Rectal smooth muscle tissue (tissue), 1 donor: ENCODE measurements at regions not wholly inside any gene's neighbourhood (a gene's known extent, or its start where the extent isn't known, plus 50 kb on each side); places are given as distances from the start of the nearest gene placed in this dataset.
"Not testable (repeated sequence)": the region's sequence is repeated elsewhere in the genome, so short reads cannot be mapped to it uniquely, and the experiment has no call there.

Source experiments
- H3K27ac ChIP-seq: one replicate; pipeline ENCODE4 v1.7.0; 2013; ENCODE audit warnings: low read depth, low read length, inconsistent platforms
- H3K27me3 ChIP-seq: one replicate; pipeline ENCODE4 v1.7.0; 2013; ENCODE audit warnings: low read length; ENCODE audit not compliant: control insufficient read depth, insufficient read depth
- H3K36me3 ChIP-seq: one replicate; pipeline ENCODE4 v1.7.0; 2013; ENCODE audit warnings: low read length; ENCODE audit not compliant: control insufficient read depth, insufficient read depth
- H3K4me1 ChIP-seq: one replicate; pipeline ENCODE4 v1.7.0; 2013; ENCODE audit warnings: low read length; ENCODE audit not compliant: control insufficient read depth, insufficient read depth
- H3K4me3 ChIP-seq: one replicate; pipeline ENCODE4 v1.7.0; 2013; ENCODE audit warnings: low read length
- H3K9ac ChIP-seq: one replicate; pipeline ENCODE4 v1.7.0; 2013; ENCODE audit warnings: low read length

DNA sequence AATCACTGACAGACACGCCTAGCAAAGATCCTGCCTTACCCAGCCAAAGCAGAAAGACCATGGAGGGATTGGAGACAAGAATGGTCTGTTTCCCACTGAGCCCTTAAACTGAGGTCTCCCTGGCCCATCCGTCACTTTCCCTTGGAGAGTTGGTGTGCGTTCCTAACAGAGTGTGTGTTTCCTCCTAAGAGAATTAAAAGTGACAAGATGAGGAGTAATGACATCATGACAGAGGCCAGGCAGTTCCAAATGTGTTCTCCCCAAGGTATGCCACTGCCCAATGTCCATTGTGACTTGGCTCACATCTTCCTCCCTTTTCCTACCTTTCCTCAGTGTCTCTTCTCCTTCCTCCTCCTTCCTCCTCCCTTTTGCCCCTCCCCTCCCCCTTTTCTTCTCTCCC lies 295.7 kb downstream of the SIPA1L2 start:
- Histone ChIP-seq H3K27ac (no peak overlapping the region), H3K36me3 (no peaks in the 10 kb centered on the region), H3K27me3 (no peaks in the 10 kb centered on the region), H3K4me3 (no peak overlapping the region), H3K4me1 (no peaks in the 10 kb centered on the region), H3K9ac (no peak overlapping the region)

- Histone ChIP-seq H3K9ac (no peak overlapping the region), H3K27me3 (no peaks in the 10 kb centered on the region), H3K27ac (no peak overlapping the region), H3K36me3 (no peaks in the 10 kb centered on the region), H3K4me3 (no peak overlapping the region), H3K4me1 (no peaks in the 10 kb centered on the region)
These were observed 296.5 kb downstream of the SIPA1L2 start for GRCh38 chr1:232333419-232333767.

GRCh38 chr1:232332710-232333418 lies 297.1 kb downstream of the SIPA1L2 start:
- not testable (repeated sequence) for H3K27ac ChIP-seq, H3K9ac ChIP-seq, H3K27me3 ChIP-seq, H3K4me3 ChIP-seq, H3K36me3 ChIP-seq, H3K4me1 ChIP-seq

DNA sequence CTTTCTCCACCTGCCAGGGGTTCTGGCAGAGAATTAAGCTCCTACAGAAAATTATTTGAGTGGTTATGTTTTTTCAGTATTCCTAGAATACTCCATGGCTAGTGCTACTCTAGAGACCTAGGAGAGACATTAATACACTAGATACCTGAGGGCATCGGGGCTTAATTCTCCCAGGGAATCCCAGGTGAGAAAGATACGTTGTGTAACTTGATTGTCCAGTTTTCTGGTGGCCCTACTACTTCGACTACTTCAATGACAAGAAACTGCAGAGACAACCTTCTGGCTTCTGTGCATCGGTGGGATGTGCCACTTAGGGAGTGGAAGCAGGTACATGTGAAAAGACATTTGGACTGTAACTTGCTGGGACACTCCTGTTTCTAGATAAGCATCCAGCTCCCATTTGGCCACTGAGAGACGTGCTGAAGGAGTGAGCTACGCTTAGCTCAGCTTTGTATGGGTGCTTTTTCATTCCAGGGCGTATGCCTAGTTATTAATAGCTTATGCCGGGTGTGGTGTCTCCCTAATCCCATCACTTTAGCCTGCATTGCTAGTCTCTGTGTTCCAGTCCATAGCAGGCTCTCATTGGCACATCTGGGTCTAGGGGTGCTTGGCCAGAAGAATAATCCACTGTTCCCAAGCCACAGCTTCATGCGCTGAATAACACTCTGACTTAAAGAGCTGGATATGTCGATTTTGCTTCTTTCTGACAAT lies 300.7 kb downstream of the SIPA1L2 start:
- Histone ChIP-seq H3K36me3 (no peaks in the 10 kb centered on the region), H3K4me3 (no peak overlapping the region), H3K27ac (no peak overlapping the region), H3K27me3 (no peaks in the 10 kb centered on the region), H3K4me1 (no peaks in the 10 kb centered on the region), H3K9ac (no peak overlapping the region)

- Histone ChIP-seq H3K36me3 (no peaks in the 10 kb centered on the region), H3K27me3 (no peaks in the 10 kb centered on the region), H3K4me3 (no peak overlapping the region), H3K27ac (no peak overlapping the region), H3K4me1 (no peaks in the 10 kb centered on the region), H3K9ac (no peak overlapping the region)
These were observed 301.3 kb downstream of the SIPA1L2 start for GRCh38 chr1:232328486-232329102.

- Histone ChIP-seq H3K27me3 (no peaks in the 10 kb centered on the region), H3K4me3 (no peak overlapping the region), H3K27ac (no peak overlapping the region), H3K9ac (no peak overlapping the region), H3K36me3 (no peaks in the 10 kb centered on the region), H3K4me1 (no peaks in the 10 kb centered on the region)
These were observed 302.0 kb downstream of the SIPA1L2 start for GRCh38 chr1:232327899-232328298.

DNA sequence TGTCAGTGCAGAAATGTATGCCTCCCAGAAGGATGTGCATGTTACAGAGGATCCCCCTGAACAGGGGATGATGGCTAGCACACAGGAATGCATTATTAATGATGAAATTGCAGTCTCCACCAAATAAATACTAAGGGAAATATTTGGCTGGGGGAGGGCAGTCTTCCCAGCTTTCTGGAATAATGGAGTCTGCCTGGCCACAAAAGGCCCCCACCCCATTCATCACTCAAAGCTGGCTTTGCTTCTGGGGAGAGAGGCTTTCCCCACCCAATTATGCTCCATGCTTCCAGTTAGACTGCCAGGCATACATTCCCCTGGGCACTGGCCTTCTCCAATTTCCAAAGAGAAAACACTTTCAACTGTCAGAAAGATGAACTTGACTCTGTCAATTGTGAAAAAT lies 302.7 kb downstream of the SIPA1L2 start:
- no peaks in the 10 kb centered on the region for H3K27me3 ChIP-seq
- H3K27ac ChIP-seq: no peak overlapping the region
- H3K36me3 ChIP-seq: no peaks in the 10 kb centered on the region
- H3K4me1 ChIP-seq: no peaks in the 10 kb centered on the region
- no peak overlapping the region for H3K9ac ChIP-seq
- H3K4me3 ChIP-seq: no peak overlapping the region

- H3K27ac ChIP-seq: no peak overlapping the region
- peaks cover 3% of the 10 kb centered on the region for H3K4me1 ChIP-seq
- no peak overlapping the region for H3K9ac ChIP-seq
- H3K4me3 ChIP-seq: no peak overlapping the region
- H3K36me3 ChIP-seq: no peaks in the 10 kb centered on the region
- H3K27me3 ChIP-seq: no peaks in the 10 kb centered on the region
These were observed 307.7 kb downstream of the SIPA1L2 start for GRCh38 chr1:232322162-232322734.

- H3K9ac ChIP-seq: no peak overlapping the region
- no peaks in the 10 kb centered on the region for H3K36me3 ChIP-seq
- no peaks in the 10 kb centered on the region for H3K27me3 ChIP-seq
- no peak overlapping the region for H3K4me3 ChIP-seq
- peaks cover 3% of the 10 kb centered on the region for H3K4me1 ChIP-seq
- peak overlapping the region; percentile 3 for H3K27ac ChIP-seq
These were observed 310.3 kb downstream of the SIPA1L2 start for GRCh38 chr1:232319518-232320210.

GRCh38 chr1:232319072-232319471 lies 310.9 kb downstream of the SIPA1L2 start:
- Histone ChIP-seq H3K4me3 (no peak overlapping the region), H3K27me3 (no peaks in the 10 kb centered on the region), H3K4me1 (peaks cover 3% of the 10 kb centered on the region), H3K9ac (no peak overlapping the region), H3K27ac (no peak overlapping the region), H3K36me3 (no peaks in the 10 kb centered on the region)

- peaks cover 3% of the 10 kb centered on the region for H3K4me1 ChIP-seq
- no peak overlapping the region for H3K27ac ChIP-seq
- H3K36me3 ChIP-seq: no peaks in the 10 kb centered on the region
- H3K27me3 ChIP-seq: no peaks in the 10 kb centered on the region
- no peak overlapping the region for H3K4me3 ChIP-seq
- H3K9ac ChIP-seq: no peak overlapping the region
These were observed 311.8 kb downstream of the SIPA1L2 start for GRCh38 chr1:232318143-232318542.

- Histone ChIP-seq H3K27me3 (no peaks in the 10 kb centered on the region), H3K4me3 (no peak overlapping the region), H3K4me1 (peaks cover 3% of the 10 kb centered on the region), H3K27ac (no peak overlapping the region), H3K9ac (no peak overlapping the region), H3K36me3 (no peaks in the 10 kb centered on the region)
These were observed 312.6 kb downstream of the SIPA1L2 start for GRCh38 chr1:232317350-232317749.
